Activated CD4-positive, alpha-beta T cell treated with anti-CD3 and anti-CD28 coated beads, Interleukin-2, amount 50 U/mL, for 1 hour (primary cell): ENCODE measurements at regions not wholly inside any gene's neighbourhood (a gene's known extent, or its start where the extent isn't known, plus 50 kb on each side); places are given as distances from the start of the nearest gene placed in this dataset.
"Not testable (repeated sequence)": the region's sequence is repeated elsewhere in the genome, so short reads cannot be mapped to it uniquely, and the experiment has no call there.

Experiments used
- DNase-seq: peaks from one replicate; pipeline ENCODE4 v3.0.0-alpha.2; 2020

- DNase-seq, result no peak
Observed at GRCh38 chr12:115380546-115381120, 696.7 kb upstream of the TBX3 start.

GRCh38 chr12:115378291-115378690 lies 694.3 kb upstream of the TBX3 start:
- no peak for DNase-seq

- DNase-seq, result no peak
Observed at GRCh38 chr12:115377779-115378178, 693.8 kb upstream of the TBX3 start.

GRCh38 chr12:115377230-115377629 lies 693.3 kb upstream of the TBX3 start:
- no peak for DNase-seq

- DNase-seq, result no peak
Observed at GRCh38 chr12:115375186-115375991, 691.4 kb upstream of the TBX3 start.

- no peak for DNase-seq
Observed at GRCh38 chr12:115374480-115375185, 690.7 kb upstream of the TBX3 start.

- DNase-seq, result no peak
Observed at GRCh38 chr12:115371711-115372110, 687.7 kb upstream of the TBX3 start.

- DNase-seq, result no peak
Observed at GRCh38 chr12:115370650-115371049, 686.7 kb upstream of the TBX3 start.

GRCh38 chr12:115370207-115370606 lies 686.2 kb upstream of the TBX3 start:
- DNase-seq, result no peak

- not testable (repeated sequence) for DNase-seq
Observed at GRCh38 chr12:115366277-115366676, 682.3 kb upstream of the TBX3 start.

GRCh38 chr12:115365765-115366164 lies 681.8 kb upstream of the TBX3 start:
- DNase-seq, result not testable (repeated sequence)

GRCh38 chr12:115364921-115365320 lies 680.9 kb upstream of the TBX3 start:
- DNase-seq, result no peak

GRCh38 chr12:115362339-115362976 lies 678.5 kb upstream of the TBX3 start:
- DNase-seq, result no peak

GRCh38 chr12:115357681-115358080 lies 673.7 kb upstream of the TBX3 start:
- no peak for DNase-seq

- no peak for DNase-seq
Observed at GRCh38 chr12:115355301-115355700, 671.3 kb upstream of the TBX3 start.

GRCh38 chr12:115354007-115354890 lies 670.3 kb upstream of the TBX3 start:
- DNase-seq, result no peak

- no peak for DNase-seq
Observed at GRCh38 chr12:115353467-115353866, 669.5 kb upstream of the TBX3 start.

GRCh38 chr12:115351514-115352077 lies 667.6 kb upstream of the TBX3 start:
- DNase-seq, result no peak

GRCh38 chr12:115349711-115350110 lies 665.7 kb upstream of the TBX3 start:
- DNase-seq, result no peak

GRCh38 chr12:115348301-115348700 lies 664.3 kb upstream of the TBX3 start:
- no peak for DNase-seq

GRCh38 chr12:115343601-115344000 lies 659.6 kb upstream of the TBX3 start:
- DNase-seq, result no peak

GRCh38 chr12:115343008-115343407 lies 659.0 kb upstream of the TBX3 start:
- DNase-seq, result no peak
